ENCODE measurements at regions not wholly inside any gene's neighbourhood (a gene's known extent, or its start where the extent isn't known, plus 50 kb on each side); places are given as distances from the start of the nearest gene placed in this dataset.
"Not testable (repeated sequence)": the region's sequence is repeated elsewhere in the genome, so short reads cannot be mapped to it uniquely, and the experiment has no call there.

GRCh38 chr11:3444420-3444744, 65.4 kb upstream of the ZNF195 start:
- not testable (repeated sequence) for DNase-seq (ENCODE audit: low read depth in 2 of 2)

- DNase-seq (ENCODE audit: low read depth in 2 of 2): not testable (repeated sequence)
These were observed 64.9 kb upstream of the ZNF195 start for GRCh38 chr11:3443700-3444419.

- DNase-seq (ENCODE audit: low read depth in 2 of 2): not testable (repeated sequence)
These were observed 58.5 kb upstream of the ZNF195 start for GRCh38 chr11:3437441-3437840.

- no peak for DNase-seq (ENCODE audit: low read depth in 2 of 2)
These were observed 56.0 kb upstream of the ZNF195 start for GRCh38 chr11:3434976-3435375.

- DNase-seq (ENCODE audit: low read depth in 2 of 2): not testable (repeated sequence)
These were observed 50.2 kb upstream of the ZNF195 start for GRCh38 chr11:3429191-3429590.
